CD4-positive, alpha-beta T cell treated with Interleukin-4 for 4 hours (primary cell): ENCODE measurements at regions not wholly inside any gene's neighbourhood (a gene's known extent, or its start where the extent isn't known, plus 50 kb on each side); places are given as distances from the start of the nearest gene placed in this dataset.
"Not testable (repeated sequence)": the region's sequence is repeated elsewhere in the genome, so short reads cannot be mapped to it uniquely, and the experiment has no call there.

Experiments
- DNase-seq: peaks from one replicate; pipeline ENCODE4 v3.0.0-alpha.2; 2020

DNA sequence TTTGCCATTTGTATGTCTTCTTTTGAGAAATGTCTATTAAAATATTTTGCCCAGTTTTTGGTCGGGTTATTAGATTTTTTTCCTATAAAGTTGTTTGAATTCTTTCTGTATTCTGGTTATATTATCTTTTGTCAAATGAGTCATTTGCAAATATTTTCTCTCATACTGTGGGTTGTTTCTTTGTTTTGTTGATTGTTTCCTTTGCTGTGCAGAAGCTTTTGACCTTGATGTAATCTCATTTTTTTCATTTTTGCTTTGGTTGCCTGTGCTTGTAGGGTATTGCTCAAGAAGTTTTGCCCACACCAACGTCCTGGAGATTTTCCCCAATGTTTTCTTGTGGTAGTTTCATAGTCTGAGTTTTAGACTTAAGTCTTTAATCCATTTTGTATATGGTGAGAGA, 245.7 kb downstream of the ADCYAP1 start:
- no peak for DNase-seq

GRCh38 chr18:1152958-1153357, 248.3 kb downstream of the ADCYAP1 start:
- not testable (repeated sequence) for DNase-seq

DNA sequence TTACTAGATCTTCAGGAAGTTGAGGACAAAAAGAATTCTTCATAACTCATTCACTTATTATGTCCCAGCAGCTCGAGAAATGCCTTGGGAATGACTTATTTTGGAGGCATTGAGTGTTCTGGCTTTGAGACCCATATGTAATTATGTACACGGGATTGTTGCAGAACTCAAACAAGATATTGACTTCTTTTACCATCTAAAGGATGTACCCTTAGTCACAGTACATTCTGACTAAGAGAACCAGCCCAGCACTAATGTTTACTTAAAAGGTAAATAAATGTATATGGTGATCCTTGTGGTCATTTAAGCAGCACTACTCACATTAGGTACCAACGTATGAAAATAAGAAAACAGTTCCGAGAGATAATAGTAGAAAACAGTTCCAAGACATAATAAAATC, 268.9 kb downstream of the ADCYAP1 start:
- DNase-seq = no peak

DNA sequence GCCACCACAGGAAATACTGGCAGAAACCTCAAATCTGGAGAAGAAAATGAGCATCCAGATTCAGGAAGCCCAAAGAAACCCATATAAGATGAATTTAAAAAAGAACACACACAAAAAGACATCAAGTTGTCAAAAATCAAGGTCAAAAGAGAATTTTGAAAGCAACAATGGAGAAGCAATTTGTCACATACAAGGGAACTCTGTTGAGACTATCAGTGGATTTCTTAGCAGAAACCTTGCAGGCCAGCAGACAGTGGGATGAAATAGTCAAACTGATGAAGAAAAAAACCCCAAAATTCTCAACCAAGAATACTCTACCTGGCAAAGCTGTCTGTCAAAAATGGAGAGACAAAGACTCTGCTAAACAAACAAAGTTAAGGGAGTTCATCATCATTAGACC, 272.6 kb downstream of the ADCYAP1 start:
- no peak for DNase-seq

GRCh38 chr18:1191341-1191740, 286.7 kb downstream of the ADCYAP1 start:
- no peak for DNase-seq

- DNase-seq = no peak
These were observed 308.5 kb downstream of the ADCYAP1 start for GRCh38 chr18:1213126-1213525.

DNA sequence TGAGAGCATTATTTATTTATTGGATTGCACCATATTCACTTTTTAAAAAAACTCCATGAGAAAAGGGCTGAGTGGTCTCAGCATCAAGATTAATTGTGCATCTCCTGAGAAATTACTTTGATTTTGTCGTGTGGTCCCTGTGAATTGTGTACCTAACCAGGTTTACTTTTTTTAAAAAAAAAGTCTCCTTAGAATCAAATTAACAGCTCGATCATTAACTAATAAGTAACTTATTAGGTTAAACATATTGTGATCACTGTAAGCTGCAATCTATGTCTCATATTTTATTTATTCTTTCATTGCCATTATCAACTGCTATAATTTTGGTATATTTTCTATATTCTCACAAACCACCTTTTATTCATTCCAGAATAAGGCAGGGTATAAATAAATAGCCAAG, 318.2 kb downstream of the ADCYAP1 start:
- no peak for DNase-seq

DNA sequence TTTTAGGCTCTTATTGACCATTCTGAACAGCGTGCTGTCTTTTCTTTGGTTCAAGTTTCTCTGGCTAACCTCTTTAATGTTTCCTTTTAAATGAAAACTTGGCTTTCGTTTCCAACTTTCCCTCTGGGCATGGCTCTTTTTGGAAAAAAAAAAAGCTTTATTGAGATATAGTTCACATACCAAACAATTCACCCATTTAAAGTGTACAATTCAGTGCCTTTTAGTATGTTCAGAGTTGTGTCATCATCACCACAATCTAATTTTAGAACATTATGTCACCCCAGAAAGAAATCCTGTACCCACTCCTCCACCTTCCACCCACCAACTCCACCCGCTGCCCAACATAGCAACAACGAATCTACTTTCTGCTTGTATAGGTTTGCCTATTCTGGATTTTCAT, 322.4 kb downstream of the ADCYAP1 start:
- no peak for DNase-seq

GRCh38 chr18:1229634-1230033, 325.0 kb downstream of the ADCYAP1 start:
- DNase-seq = no peak

DNA sequence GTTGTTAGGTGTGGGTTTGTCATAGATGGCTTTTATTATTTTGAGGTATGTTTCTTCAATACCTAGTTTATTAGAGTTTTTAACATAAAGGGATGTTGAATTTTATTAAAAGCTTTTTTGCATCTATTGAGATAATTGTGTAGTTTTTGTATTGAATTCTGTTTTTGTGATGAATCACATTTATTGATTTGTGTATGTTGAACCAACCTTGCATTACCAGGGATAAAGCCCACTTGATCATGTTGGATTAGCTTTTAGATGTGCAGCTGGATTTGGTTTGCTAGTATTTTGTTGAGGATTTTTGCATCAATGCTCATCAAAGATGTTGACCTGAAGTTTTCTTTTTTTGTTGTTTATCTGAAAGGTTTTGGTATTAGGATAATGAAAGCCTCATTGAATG, 328.2 kb downstream of the ADCYAP1 start:
- no peak for DNase-seq

DNA sequence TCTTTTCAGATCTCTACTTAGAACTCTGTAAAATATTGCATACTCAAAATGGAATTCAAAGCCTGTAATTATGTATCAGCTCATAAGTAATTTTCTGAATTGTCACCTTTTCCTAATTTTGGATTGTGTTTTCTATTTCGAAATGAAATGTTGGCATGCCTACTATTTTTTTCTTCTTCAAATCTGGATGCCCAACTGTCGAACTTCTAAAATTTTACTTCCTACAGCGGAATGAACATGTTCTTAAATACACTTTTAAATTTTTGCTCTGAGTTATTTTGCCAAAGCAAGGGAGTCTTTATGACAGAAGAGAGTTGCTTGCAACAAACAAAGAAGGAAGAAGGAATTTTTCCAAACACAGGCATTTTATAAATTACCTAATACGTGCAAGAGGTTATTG, 336.0 kb downstream of the ADCYAP1 start:
- no peak for DNase-seq

GRCh38 chr18:1244397-1245122, 339.9 kb downstream of the ADCYAP1 start:
- no peak for DNase-seq

- no peak for DNase-seq
These were observed 342.2 kb downstream of the ADCYAP1 start for GRCh38 chr18:1246827-1247226.

GRCh38 chr18:1252534-1252933, 347.9 kb downstream of the ADCYAP1 start:
- DNase-seq = no peak

- DNase-seq = no peak
These were observed 348.3 kb downstream of the ADCYAP1 start for GRCh38 chr18:1252936-1253335.

GRCh38 chr18:1253827-1254226, 349.2 kb downstream of the ADCYAP1 start:
- DNase-seq = no peak

- no peak for DNase-seq
These were observed 356.4 kb downstream of the ADCYAP1 start for GRCh38 chr18:1261054-1261453.

DNA sequence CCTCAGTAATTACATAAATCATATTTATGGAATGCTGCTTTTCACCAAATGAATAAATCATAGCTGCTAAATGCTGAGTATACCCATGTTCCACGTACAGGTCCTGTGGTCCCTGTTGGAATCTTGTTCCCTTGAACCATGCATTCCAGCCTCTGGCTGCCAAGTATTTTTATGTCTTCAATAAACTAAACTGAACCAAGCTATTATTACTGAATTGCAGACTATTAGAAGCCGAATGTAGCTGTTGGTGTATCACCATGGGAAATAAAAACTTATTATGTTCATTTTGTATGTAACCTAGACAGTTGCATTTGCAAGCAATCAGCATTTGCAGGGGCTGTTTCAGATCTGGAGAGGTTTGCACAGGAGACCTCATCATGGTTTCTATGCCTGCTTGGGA, 362.4 kb downstream of the ADCYAP1 start:
- no peak for DNase-seq

- no peak for DNase-seq
These were observed 365.4 kb downstream of the ADCYAP1 start for GRCh38 chr18:1270081-1270480.

DNA sequence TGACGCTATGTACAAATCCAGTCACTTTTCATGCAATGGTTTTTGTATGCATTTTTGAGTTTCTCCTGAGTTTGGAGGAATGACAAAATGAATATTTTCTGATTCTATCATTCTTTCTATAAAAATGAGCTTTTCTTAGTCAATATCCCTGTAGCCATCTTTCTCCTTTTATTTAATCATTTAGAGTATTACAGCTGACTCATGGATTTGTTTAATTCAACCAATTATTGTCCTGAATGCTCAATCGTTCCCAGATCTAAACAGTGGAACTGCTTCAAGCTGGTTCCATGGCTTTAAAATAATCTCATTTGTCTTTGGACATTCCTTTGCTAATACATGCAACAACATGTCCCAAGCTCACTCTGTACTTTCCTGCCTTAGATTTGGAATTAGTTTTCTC, 368.8 kb downstream of the ADCYAP1 start:
- DNase-seq = no peak

GRCh38 chr18:1292167-1292566, 387.5 kb downstream of the ADCYAP1 start:
- DNase-seq = no peak

GRCh38 chr18:1294229-1294628, 389.6 kb downstream of the ADCYAP1 start:
- DNase-seq = no peak

GRCh38 chr18:1296237-1296636, 391.6 kb downstream of the ADCYAP1 start:
- no peak for DNase-seq

- no peak for DNase-seq
These were observed 398.2 kb downstream of the ADCYAP1 start for GRCh38 chr18:1302861-1303260.

GRCh38 chr18:1304392-1304992, 399.8 kb downstream of the ADCYAP1 start:
- no peak for DNase-seq
